GM12878 (cell line): ENCODE measurements at regions not wholly inside any gene's neighbourhood (a gene's known extent, or its start where the extent isn't known, plus 50 kb on each side); places are given as distances from the start of the nearest gene placed in this dataset.

Experiments used
- ATAC-seq: fragments of 200-7000 bp; cut with Tn5 transposase; 3 replicates; pipeline ENCODE4 v1.9.1; 2020; ENCODE audit warnings: mild to moderate bottlenecking, moderate library complexity
- BruUV-seq: library from RNA; stranded (reverse); fragments of 400-500 nt; replicated peaks from 2 replicates; lab custom pipeline; 2021; lab: Mats Ljungman, UMichigan
- CTCF ChIA-PET: fragments of 300-600 bp; sonication (Branson Sonifier 250); formaldehyde crosslinking; extraction: SDS; loops from one replicate; lab custom pipeline; 2021; ENCODE audit warnings: inconsistent platforms; lab: Yijun Ruan, JAX
- POLR2A ChIA-PET: fragments of 350-600 bp; formaldehyde crosslinking; extraction: SDS; loops from one replicate; lab custom pipeline; 2021; ENCODE audit warnings: inconsistent platforms; lab: Charles Lee
- RAD21 ChIA-PET: fragments of 300-600 bp; sonication (Branson Sonifier 250); formaldehyde crosslinking; loops from one replicate; lab custom pipeline; 2023; ENCODE audit warnings: antibody characterized with exemption; ENCODE audit not compliant: unreplicated experiment; lab: Charles Lee
- SMC1A ChIA-PET: fragments of 300-600 bp; sonication (Branson Sonifier 250); formaldehyde crosslinking; loops from one replicate; lab custom pipeline; 2023; ENCODE audit not compliant: unreplicated experiment, uncharacterized antibody; lab: Charles Lee
- DNase-seq: peaks from one replicate; pipeline ENCODE4 v3.0.0-alpha.2; 2011; ENCODE audit warnings: low read depth, low spot score
- FAIRE-seq: peaks from 3 replicates; lab custom pipeline; 2011; peaks lifted over from hg19 to GRCh38; lab: Jason Lieb, UNC
- H2AFZ ChIP-seq: 2 replicates; pipeline ENCODE4 v1.6.0; 2011; ENCODE audit warnings: low read depth, low read length, control low read depth; ENCODE audit not compliant: control insufficient read depth
- H3K27ac ChIP-seq: 2 replicates; pipeline ENCODE4 v1.5.1; 2011; ENCODE audit warnings: control low read depth; ENCODE audit not compliant: control insufficient read depth, insufficient read depth
- H3K27me3 ChIP-seq, 2 experiments: replicated peaks in 1 of 2; 2 replicates each; pipeline versions ENCODE4 v1.6.0 to v1.6.1; 2011; ENCODE audit warnings: low read length in 1 of 2; ENCODE audit not compliant: control insufficient read depth in 2 of 2, insufficient read depth in 2 of 2
- H3K36me3 ChIP-seq, 2 experiments: 2 replicates each; pipeline ENCODE4 v1.5.1; 2011; ENCODE audit warnings: low read length in 1 of 2; ENCODE audit not compliant: control insufficient read depth in 2 of 2, insufficient read depth in 2 of 2
- H3K4me1 ChIP-seq: 2 replicates; pipeline ENCODE4 v1.6.1; 2011; ENCODE audit warnings: mild to moderate bottlenecking, low read length, moderate library complexity, mixed read lengths; ENCODE audit not compliant: control insufficient read depth, insufficient read depth
- H3K4me2 ChIP-seq: 2 replicates; pipeline ENCODE4 v1.6.0; 2011; ENCODE audit warnings: control low read depth; ENCODE audit not compliant: control insufficient read depth, insufficient read depth
- H3K4me3 ChIP-seq: fragments of 200-600 bp; sonication (generic); 2 replicates; pipeline ENCODE4 v1.5.1; 2016
- H3K79me2 ChIP-seq: 2 replicates; pipeline ENCODE4 v1.6.0; 2011; ENCODE audit warnings: low read length; ENCODE audit not compliant: control insufficient read depth, insufficient read depth
- H3K9ac ChIP-seq: 2 replicates; pipeline ENCODE4 v1.8.0; 2011; ENCODE audit warnings: low read length, control low read depth, mixed read lengths; ENCODE audit not compliant: control insufficient read depth, insufficient read depth
- H3K9me3 ChIP-seq: replicated peaks from 3 replicates; pipeline ENCODE4 v1.5.1; 2011; ENCODE audit warnings: mild to moderate bottlenecking, low read length; ENCODE audit not compliant: control insufficient read depth, insufficient read depth
- H4K20me1 ChIP-seq: 2 replicates; pipeline ENCODE4 v1.6.0; 2011; ENCODE audit not compliant: control insufficient read depth, insufficient read depth
- ATF3 ChIP-seq: IDR thresholded peaks from 2 replicates; pipeline ENCODE4 v1.6.1; 2011; ENCODE audit warnings: low read depth, mild to moderate bottlenecking, low read length, moderate library complexity, borderline replicate concordance; ENCODE audit errors: extremely low read depth
- BCL11A ChIP-seq: IDR thresholded peaks from 2 replicates; pipeline ENCODE4 v1.6.1; 2011; ENCODE audit warnings: low read depth, low read length
- CREM ChIP-seq: IDR thresholded peaks from 2 replicates; pipeline ENCODE4 v1.6.1; 2014; ENCODE audit warnings: antibody characterized with exemption, low read depth
- ELK1 ChIP-seq: IDR thresholded peaks from 2 replicates; pipeline ENCODE4 v1.6.1; 2012; ENCODE audit warnings: low read depth, low read length, improper control_type of control experiment
- ESRRA ChIP-seq: IDR thresholded peaks from 2 replicates; pipeline ENCODE4 v1.6.1; 2012; ENCODE audit warnings: mild to moderate bottlenecking, low read length, improper control_type of control experiment
- MAX ChIP-seq: IDR thresholded peaks from 2 replicates; pipeline ENCODE4 v1.6.1; 2012; ENCODE audit warnings: low read depth, low read length, improper control_type of control experiment
- NFYA ChIP-seq: IDR thresholded peaks from 2 replicates; pipeline ENCODE4 v1.6.1; 2011; ENCODE audit warnings: low read depth, mild to moderate bottlenecking, low read length, improper control_type of control experiment, borderline replicate concordance
- POU2F2 ChIP-seq: IDR thresholded peaks from 3 replicates; pipeline ENCODE4 v1.6.1; 2011; ENCODE audit warnings: low read depth, mild to moderate bottlenecking, low read length, borderline replicate concordance
- RAD21 ChIP-seq: IDR thresholded peaks from 2 replicates; pipeline ENCODE4 v1.6.1; 2011; ENCODE audit warnings: mild to moderate bottlenecking, low read depth, low read length, moderate library complexity; ENCODE audit not compliant: insufficient read depth
- SMC3 ChIP-seq: IDR thresholded peaks from 2 replicates; pipeline ENCODE4 v1.6.1; 2011; ENCODE audit warnings: low read length, improper control_type of control experiment, borderline replicate concordance
- USF2 ChIP-seq: IDR thresholded peaks from 2 replicates; pipeline ENCODE4 v1.6.1; 2011; ENCODE audit warnings: low read depth, low read length, improper control_type of control experiment, borderline replicate concordance
- YY1 ChIP-seq: IDR thresholded peaks from 2 replicates; pipeline ENCODE4 v1.6.1; 2011; ENCODE audit warnings: low read depth, mild to moderate bottlenecking, low read length
- ZNF622 ChIP-seq: fragments of 450-650 bp; IDR thresholded peaks from 2 replicates; pipeline ENCODE4 v1.6.1; 2017; ENCODE audit warnings: mild to moderate bottlenecking, inconsistent platforms
- WGBS: methylation state at CpG from one replicate; pipeline ENCODE4 v1.1.6; 2016; ENCODE audit warnings: low lambda C conversion rate; ENCODE audit not compliant: insufficient replicate concordance, insufficient coverage; ENCODE audit errors: missing lambda C conversion rate; 5-methylcytosine and 5-hydroxymethylcytosine counted together
- in situ Hi-C: fragments of 300-500 bp; cut with MboI; formaldehyde crosslinking; loops from 9 replicates; pipeline ENCODE4 v1.14.3; 2018; ENCODE audit warnings: mixed read lengths
- intact Hi-C: fragments of 100-400 bp; cut with micrococcal nuclease; formaldehyde crosslinking; loops from one replicate; pipeline ENCODE4 v1.14.2; 2022; ENCODE audit not compliant: unreplicated experiment

- TF ChIP-seq ESRRA: no peak
Measured at GRCh38 chr10:6780008-6780677, 200.1 kb upstream of the PRKCQ start (continued).

GRCh38 chr10:6778992-6779701 is 199.1 kb upstream of the PRKCQ start:
- no TSS peak for BruUV-seq
- ATAC-seq (no peak), DNase-seq (no peak), FAIRE-seq (no peak)
- Histone ChIP-seq H3K4me3 (no peak overlapping the region), H4K20me1 (no peaks in the 10 kb centered on the region), H2AFZ (no peak overlapping the region), H3K9ac (no peak overlapping the region), H3K27ac (no peak overlapping the region), H3K4me1 (peaks cover 16% of the 10 kb centered on the region), H3K4me2 (no peak overlapping the region), H3K36me3 (no peaks in the 10 kb centered on the region), H3K79me2 (no peaks in the 10 kb centered on the region), H3K9me3 (no peaks in the 10 kb centered on the region; the same call in 2 of the 3 replicates), H3K27me3 (no peaks in the 10 kb centered on the region)
- ChIA-PET POLR2A (no interaction called here), CTCF (no interaction called here), RAD21 (no interaction called here), SMC1A (no interaction called here)
- no peak for TF ChIP-seq ATF3
- TF ChIP-seq POU2F2: no peak
- in situ Hi-C loops (no loop called here), intact Hi-C loops (no loop called here)
- 3% methylated on average over 4 of the region's 4 CpGs for whole genome bisulfite sequencing

- SMC1A ChIA-PET: no interaction called here
- in situ Hi-C loops (no loop called here), intact Hi-C loops (no loop called here)
- CTCF ChIA-PET: no interaction called here
- POLR2A ChIA-PET: no interaction called here
- Histone ChIP-seq H3K9ac (no peak overlapping the region), H2AFZ (no peak overlapping the region), H3K9me3 (peaks cover 2% of the 10 kb centered on the region; the same call in 1 of the 3 replicates), H3K36me3 (no peaks in the 10 kb centered on the region), H3K4me3 (no peak overlapping the region), H3K27me3 (no peaks in the 10 kb centered on the region), H3K4me2 (no peak overlapping the region), H3K79me2 (no peaks in the 10 kb centered on the region), H4K20me1 (no peaks in the 10 kb centered on the region), H3K4me1 (peaks cover 7% of the 10 kb centered on the region), H3K27ac (no peak overlapping the region)
- no TSS peak for BruUV-seq
- DNase-seq (no peak), FAIRE-seq (no peak), ATAC-seq (no peak)
- RAD21 ChIA-PET: no interaction called here
- 28% methylated on average over 5 of the region's 5 CpGs for WGBS
- TF ChIP-seq ELK1 (no peak), BCL11A (no peak), USF2 (no peak), RAD21 (no peak), MAX (no peak), NFYA (no peak), SMC3 (no peak), YY1 (no peak), ZNF622 (no peak), CREM (no peak)
Measured at GRCh38 chr10:6776170-6776569, 196.1 kb upstream of the PRKCQ start.
